NCI-H345 treated with DMSO at 0.1 percent for 48 hours (cell line): ENCODE measurements at regions not wholly inside any gene's neighbourhood (a gene's known extent, or its start where the extent isn't known, plus 50 kb on each side); places are given as distances from the start of the nearest gene placed in this dataset.

ENCODE experiments used
- DNase-seq: peaks from one replicate; lab custom pipeline; 2025; ENCODE audit not compliant: unreplicated experiment; lab: John Stamatoyannopoulos, UW

DNA sequence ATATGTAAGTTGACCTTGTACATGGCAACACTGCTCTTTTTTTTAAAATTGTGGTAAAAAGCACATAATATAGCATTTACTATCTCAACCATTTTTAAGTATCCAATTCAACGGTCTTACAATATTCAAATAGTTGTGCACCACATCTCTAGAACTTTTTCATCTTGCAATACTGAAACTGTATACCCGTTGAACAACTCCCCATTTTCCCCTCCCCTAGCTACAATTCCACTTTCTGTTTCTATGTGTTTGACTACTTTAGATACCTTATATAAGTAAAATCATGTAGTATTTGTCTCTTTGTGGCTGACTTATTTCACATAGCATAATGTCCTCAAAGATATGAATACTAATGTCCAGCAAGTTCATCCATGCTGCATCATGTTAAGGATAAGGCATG lies 452.1 kb downstream of the TXNL1 start:
- no peak for DNase-seq

DNA sequence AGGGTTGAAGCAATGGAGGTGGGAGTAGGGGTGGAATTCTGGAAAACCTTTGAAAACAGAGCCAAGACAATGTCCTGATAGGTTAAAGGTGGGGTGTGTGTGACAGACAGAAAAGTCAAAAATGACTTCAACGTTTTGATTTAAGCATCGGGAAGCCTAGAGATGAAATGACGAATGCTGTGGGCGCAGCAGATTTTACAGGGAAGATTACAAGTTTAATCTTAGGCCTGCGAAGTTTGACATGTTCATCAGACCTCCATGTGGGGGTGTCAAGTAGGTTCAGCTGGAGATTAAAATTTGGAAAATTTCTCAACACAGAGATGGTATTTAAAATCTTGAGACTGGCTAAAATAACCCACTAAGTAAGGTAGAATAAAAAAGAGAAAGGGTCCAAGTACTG lies 453.3 kb downstream of the TXNL1 start:
- DNase-seq = no peak

DNA sequence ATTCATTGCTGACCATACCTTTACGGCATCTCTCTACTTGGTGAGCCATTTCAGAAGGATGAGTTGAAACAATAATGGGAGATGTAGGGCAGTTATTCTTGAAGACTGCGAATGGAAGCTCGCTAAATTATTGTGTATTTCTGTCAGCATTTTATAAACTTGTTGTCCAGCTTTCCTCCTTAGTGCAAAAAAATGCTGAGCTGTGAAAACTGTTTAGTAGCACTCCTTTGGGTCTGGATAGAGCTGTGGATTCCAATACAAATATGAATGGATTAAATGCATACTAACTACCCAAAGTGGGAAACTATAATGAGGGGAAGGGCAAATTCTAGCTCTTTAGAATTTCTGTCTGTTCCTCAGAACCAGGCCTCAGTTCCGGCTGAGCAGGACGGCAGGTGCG lies 461.6 kb downstream of the TXNL1 start:
- DNase-seq = no peak

DNA sequence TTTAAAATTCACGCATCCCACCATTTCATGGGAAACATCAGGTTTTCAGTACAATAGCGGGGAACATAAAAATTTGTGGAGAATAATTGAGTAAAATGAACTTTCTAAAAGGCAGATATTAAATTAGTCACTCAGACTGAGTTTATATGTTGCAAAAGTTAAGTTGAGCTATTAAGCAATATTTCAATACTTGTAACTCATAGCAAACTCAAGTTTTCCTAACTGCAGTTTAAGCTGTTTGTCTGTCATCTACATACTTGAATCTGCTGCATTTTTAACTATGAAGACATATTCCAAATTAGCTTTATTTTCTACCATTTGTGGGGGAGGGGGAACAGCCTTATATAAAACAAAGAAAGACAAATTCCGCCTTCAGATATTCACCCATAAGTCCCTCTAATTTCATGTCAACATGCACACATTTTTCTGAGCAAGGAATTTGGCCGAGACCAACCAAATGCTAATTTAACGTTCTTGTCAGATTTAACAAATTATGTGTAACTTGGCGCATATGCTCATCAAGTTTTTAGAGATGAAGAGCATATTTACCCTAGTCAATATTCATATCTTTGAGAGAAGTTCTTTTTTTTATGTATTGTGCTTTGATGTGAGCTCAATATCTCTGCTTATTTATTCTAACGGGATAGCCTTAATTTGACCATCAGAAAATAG lies 462.9 kb downstream of the TXNL1 start:
- no peak for DNase-seq

DNA sequence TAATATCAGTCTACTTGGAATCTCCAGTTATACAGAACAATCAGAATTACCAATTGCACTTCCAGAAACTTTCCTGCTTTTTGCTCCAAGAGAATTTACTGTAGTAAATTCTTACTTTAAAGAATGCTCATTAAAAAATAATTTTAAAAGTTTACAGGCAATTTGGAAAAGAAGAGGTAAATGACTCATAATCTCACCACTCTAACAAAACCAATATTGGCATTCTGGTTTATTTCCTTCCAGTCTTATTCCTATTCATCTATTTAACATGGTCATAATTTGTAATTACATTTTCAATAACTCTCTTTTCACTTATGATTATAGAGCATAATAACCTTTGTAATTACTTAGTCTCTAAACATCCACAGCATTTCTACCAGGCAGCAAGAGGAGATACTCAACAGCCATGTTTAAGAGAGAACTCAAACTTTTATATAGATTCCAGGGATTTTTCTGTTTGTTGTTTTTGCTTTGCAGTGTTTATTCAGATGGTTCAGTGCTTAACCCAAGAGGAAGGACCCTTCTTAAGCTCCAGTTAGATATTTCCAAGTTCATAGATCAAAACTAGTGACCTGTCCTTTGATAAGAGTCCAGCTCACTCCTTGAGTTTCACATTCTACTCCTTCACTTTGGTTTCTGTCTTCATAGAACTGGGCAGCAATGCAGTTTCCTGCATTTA lies 464.7 kb downstream of the TXNL1 start:
- no peak for DNase-seq

DNA sequence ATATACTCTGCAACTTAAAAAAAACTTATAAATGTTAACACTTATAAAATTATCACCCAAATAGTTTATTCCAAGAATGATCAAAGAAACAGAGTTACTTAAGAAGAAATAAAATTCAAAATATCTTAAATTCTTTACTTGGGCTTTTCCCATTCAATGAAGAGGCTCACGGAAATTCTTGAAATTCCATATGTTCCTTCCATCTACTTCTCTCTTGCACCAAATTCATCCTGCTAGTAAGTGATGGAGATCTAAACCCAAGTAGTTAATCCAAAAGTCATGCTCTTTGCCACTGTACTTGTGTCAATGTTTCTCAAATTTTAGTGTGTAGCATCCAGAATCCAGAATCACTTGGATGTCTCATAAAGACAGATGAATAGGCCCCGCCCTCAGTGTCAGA lies 465.9 kb downstream of the TXNL1 start:
- DNase-seq = no peak

DNA sequence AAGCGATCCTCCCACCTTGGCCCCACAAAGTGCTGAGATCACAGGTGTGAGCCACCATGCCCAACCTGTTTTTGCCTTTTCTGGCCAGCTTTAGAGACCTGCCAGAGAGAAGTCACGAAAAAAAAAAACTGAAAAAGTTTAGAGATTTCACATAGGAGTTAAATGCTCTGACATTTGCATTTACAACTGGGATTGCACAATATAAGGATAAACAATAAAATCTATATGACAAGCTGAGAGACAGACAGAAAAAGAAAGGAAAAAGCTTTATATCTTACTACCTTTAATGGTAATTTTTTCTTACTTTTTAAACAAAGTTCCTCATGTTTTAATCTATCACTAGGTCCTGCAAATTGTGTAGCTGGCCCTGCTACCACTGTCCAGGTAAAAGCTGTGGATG lies 466.5 kb downstream of the TXNL1 start:
- DNase-seq = no peak

DNA sequence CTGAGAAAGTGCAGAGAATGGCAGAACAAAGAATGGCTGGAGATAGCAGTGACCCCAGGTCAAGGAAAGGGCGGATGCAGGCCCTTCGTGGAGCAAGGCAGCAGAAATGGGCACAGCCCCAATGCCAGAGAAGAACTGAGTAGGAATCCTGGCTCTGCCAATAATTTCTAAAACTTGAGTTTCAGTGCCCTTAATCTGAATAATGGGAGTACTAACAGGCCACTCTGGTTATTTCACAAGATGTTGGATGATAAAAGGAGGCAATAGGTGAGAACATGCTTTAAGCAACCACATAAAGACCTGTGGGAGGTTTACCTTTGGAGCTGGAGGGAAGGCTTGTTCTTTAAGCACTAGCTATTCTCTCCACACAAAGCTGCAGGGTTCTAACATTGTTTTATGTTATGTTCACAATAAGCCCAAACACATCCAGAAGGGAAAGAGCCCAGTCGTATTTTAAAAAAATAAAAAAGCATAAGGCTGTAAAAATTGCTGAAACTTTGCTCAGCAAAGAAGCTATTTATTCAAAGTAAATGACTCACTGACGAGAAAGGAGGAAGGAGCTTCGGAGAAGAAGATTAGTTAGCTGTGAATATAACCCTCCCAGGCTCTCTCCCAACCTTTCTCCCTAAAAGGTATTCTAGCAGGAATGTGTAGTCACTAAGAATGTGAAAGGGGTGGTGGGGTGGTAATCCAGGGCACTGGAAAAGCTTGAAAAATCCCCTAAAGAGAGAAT lies 470.2 kb downstream of the TXNL1 start:
- DNase-seq = no peak

DNA sequence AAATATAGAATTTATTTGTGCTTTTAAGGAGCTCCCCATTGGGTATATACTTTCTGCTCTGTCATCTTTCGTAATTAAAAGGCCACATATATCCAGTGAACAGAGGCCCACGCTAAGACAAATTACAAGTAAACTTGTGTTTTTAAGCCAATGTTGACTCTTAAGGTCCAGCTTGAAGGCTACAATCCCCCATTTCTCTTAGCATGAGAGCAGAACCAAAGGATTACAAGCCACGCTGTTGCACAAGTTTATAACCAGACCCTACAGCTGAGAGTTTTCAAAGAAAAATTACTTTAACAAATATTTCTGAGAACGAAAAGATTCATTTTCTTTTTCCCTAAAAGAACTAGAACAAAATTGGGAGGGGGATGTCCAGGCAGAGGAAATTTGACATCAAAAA lies 471.0 kb downstream of the TXNL1 start:
- no peak for DNase-seq

DNA sequence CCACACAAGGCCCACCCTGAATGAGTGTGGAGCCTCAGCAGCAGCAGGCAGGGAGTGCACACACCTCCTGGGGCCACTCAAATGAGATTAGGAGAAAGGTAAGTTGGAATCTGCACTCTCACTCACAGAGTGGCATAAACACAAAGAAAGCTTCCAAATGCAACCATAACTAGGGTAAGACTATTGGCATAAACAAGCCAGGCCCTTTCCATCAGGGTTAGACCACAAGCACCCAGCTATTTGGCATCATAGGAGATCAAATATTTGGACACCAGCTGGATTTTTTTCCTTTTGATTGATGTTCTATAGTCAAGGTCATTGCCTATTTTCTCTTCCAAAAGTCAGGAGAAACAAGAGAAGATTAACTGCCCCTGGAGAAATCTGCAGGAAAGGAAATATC lies 471.5 kb downstream of the TXNL1 start:
- DNase-seq = no peak

DNA sequence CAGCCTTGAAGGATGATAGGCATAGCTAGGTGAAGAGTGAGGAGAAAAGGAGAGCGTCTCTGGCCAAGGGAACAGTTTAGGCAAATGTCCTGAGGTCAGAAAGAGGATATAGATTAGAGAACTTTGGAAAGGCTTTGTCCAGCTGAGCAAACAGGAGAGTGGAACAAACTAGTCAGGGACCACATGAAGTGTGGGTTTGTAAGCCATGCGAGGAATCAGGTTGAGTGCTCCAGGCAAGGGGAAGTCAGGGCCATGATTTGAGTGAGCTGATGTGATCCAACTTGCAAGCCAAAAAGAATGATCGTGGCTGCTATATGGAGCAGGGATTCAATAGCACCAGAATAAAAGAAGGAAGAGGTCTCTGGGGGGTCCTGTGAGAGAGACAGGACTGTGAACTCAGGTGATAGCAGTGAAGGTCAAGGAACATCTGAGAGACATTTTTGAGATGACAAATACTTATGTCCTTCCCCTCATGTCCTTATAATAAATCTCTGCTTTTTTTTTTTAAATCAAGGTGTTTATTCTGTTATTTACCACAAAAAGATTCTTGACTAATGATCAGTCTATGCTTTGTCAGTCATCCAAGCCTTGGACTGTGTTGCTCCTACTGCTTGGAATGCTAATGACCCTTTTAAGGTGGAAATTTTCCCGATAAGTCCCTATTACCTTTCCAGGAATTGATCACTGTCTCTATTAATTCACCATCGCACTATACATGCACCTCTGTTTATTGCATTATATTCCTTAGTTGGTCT lies 472.6 kb downstream of the TXNL1 start:
- no peak for DNase-seq

DNA sequence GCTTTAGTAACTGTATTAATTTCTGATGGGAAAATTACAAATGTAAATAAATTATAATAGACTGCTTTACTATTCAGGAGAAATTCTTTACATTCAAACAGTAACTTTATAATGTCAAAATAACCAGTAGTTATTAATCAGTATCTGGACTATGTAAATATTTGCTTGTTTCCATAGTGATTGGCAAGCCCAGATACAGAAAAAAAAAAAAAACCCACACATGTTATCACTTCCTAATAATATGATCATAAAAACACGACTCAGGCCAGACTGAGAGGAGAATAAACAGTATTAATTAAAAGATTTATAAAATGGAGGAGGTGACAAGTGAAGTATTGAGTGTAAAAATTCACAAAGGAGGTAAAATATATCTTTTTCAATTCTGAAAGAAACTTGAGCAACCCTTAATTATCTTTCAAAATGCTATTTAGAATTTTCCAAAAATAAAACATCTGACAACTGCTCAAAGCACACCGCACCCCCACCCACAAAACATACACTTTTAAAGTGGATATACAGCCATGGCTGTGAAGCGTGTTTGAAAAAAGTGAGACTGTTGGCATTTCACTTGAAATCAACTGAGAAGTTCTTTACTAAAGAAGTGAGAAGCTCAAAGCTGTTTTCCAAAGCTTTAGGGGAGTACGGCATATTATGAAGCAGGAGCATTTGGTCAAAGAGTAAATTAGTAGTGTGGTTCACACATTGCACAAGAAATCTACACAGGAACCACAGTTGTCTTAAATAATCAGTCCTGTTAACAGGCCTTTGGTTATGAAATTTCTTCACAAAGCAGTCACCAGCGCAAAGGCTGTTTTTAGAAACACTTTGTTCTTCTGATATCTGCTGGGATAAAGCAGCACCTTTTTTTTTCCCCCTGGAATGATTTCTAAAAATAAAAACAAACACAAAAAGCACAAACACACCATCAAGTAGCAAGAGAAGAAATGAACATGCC lies 475.8 kb downstream of the TXNL1 start:
- DNase-seq = no peak

DNA sequence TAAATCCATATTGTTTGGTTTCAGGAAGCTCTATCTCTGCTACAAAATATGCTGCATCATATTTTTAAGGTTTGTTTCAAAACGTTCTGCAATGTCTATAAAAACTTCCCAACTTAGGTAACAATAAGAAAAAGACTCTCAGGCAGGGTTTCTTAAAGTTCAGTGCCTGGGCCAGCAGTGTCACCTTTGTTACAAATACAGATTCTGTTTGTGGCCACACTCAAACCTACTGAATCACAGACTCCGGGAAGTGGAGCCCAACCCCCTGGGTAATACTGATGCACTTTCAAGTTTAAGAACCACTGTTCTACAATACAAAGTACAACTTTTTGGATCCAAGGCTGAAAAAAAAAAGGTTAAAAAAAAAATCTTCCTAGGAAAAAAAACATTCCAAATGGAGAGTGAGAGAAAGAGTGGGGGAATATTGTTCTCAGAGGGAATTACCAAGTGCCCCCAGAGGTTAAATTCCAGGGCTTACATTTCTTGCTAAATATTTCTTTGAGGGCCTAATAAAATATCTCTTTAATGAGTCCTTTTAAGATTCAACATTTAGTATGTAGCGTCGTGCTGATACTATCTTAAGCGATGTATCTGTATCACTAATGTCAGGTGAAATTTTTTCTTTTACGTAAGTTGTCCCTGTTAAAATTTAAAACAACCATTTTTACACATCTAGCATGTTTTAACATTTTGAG lies 476.7 kb downstream of the TXNL1 start:
- DNase-seq = no peak

DNA sequence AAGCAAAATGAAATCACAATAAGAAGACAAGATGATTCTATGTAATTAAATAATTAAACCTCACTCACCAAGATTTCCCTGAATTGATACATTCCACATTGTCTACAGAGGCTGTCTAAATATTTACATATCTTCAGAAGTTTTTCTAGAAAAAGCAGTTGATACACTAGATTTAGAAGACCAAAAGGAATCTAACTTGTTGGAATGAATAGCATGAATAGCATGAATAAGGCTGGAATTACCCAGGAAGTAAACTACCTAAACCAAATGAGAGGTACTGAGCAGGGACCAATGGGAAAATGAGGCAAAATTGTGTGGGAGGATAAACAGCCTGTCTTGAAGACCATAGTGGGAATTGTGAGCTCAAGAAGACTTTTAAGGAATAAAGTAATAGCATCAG lies 479.7 kb downstream of the TXNL1 start:
- no peak for DNase-seq

DNA sequence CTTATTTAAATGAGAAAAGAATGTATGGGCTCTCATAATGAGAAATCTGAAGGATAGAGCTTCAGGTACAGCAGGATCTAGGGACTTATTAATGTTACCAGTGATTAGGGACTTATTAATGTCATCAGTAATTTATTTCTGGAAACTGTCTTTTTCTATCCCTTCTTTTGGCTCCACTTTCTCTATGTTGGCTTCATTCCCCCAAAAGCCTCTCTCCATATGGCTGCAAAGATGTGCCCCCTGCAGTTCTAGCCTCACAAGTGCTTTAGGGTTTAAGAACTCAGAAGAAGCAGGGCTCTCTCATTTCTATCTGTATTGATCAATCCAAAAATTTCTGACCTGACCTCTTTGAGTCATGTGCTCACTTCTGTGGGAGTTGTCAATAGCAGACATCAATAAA lies 480.9 kb downstream of the TXNL1 start:
- DNase-seq = no peak

DNA sequence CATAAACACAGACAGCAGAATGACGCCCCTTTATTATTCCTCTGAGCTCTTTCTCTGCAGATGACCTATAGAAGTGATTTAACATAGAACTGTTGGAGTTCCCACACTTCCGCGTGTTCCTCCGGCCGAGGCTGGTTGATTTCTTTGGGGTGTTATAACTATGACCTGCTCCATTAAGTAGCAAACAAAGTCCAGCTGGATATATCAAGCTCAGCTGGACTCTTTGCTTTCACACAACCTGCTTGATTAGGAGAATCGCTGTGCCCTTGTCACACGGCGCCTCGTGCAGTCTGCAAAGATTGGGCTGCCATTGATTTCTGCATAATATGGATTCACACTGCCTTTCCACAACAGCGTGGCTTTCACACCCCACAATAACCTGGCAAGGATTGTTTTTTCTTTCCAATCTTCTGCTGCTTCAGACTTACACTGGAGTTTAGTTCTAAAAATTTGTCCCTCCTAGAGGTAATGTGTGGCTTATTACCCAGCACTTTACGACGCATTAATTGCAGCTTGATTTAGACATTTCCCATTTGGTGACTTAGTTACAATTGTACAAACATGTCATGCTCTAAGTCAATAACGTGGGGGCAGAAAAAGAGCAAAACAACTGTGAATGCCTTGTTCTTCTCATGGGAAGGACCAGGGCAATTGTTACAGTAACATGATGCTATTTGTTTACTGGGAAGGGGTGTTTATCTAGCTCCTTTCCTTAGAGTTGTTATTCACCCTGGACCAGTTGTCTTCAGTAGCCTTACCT lies 485.7 kb downstream of the TXNL1 start:
- no peak for DNase-seq

DNA sequence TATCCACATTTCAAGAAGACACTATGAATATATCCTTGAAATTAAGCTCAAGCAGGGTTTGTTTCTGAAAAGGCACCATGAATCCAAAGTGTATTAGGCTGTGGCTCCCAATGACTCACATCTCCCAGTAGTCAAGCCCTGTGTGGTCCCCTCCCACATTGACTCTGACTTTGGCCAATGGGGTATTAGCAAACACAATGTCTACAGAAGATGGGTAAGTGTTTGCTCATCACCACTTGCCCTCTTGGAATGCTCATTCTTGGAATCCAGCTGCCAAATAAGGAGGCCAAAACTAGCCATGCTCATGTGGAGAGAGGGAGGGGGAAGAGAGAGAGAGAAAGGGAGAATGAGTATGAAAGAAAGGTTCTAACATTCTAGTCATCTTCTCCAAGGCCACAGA lies 490.0 kb downstream of the TXNL1 start:
- no peak for DNase-seq

DNA sequence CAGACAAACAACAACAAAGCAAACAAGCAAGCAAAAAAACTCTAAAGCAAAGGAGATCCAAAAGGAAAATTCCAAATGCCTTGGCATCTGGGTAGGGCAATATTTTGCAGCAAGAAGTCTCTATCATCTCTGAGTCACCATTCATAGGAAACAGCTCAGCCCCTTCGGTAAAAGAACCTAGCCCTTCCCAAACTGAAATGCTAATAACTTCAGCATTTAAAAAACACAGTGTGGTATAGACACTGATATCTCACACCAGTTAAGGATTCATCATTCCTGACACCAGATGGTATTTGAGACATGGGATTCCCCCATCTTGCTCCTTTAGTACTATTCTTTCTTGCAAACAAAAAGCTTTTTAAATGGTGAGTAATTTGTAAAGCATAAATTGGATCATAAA lies 491.8 kb downstream of the TXNL1 start:
- no peak for DNase-seq

DNA sequence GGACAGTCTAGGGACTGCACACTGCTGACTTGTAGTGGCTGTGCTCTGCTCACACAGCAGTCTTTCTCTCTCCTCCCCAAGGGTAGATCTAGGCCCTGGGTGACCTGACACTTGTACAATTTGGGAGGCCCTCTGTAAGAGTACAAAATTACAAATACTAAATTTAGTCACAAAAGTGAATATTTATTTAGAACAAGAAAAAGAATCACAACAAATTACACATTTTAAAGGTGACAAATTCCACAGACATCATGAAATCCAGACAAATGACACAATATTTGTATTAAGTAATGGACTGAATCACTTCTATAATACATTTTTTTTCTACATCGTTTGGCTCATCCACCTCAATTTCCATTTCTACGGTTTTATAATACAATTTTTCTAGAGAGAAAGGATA lies 496.4 kb downstream of the TXNL1 start:
- DNase-seq = no peak
